Neural cell (in vitro differentiated cells): ENCODE measurements at regions not wholly inside any gene's neighbourhood (a gene's known extent, or its start where the extent isn't known, plus 50 kb on each side); places are given as distances from the start of the nearest gene placed in this dataset.

Source experiments
- H2AFZ ChIP-seq: fragments of 200-600, 300-800 bp; sonication (generic), shearing (Covaris generic); 2 replicates; pipeline ENCODE4 v1.6.0; 2014; ENCODE audit warnings: low read depth, mild to moderate bottlenecking, antibody characterized with exemption, low read length, moderate library complexity
- H3F3A ChIP-seq: fragments of 200-600 bp; shearing (Covaris generic); 2 replicates; pipeline ENCODE4 v1.6.1; 2016; ENCODE audit warnings: mild to moderate bottlenecking, moderate library complexity, mixed read lengths, antibody characterized with exemption, low read length; ENCODE audit not compliant: insufficient read depth, poor library complexity, severe bottlenecking
- H3K27ac ChIP-seq: fragments of 200-600, 300-800 bp; sonication (generic), shearing (Covaris generic); 2 replicates; pipeline ENCODE4 v1.5.1; 2014; ENCODE audit warnings: mild to moderate bottlenecking, low read length, moderate library complexity
- H3K27me3 ChIP-seq: fragments of 300-800, 200-600 bp; sonication (generic), shearing (Covaris generic); 2 replicates; pipeline ENCODE4 v1.6.0; 2014; ENCODE audit warnings: mild to moderate bottlenecking, low read depth, low read length, moderate library complexity; ENCODE audit not compliant: insufficient read depth
- H3K36me3 ChIP-seq: fragments of 300-800, 200-600 bp; sonication (generic), shearing (Covaris generic); 2 replicates; pipeline ENCODE4 v1.5.1; 2014; ENCODE audit warnings: mild to moderate bottlenecking, antibody characterized with exemption, low read length, moderate library complexity; ENCODE audit not compliant: insufficient read depth
- H3K4me2 ChIP-seq: fragments of 300-800, 200-600 bp; sonication (generic), shearing (Covaris generic); 2 replicates; pipeline ENCODE4 v1.6.0; 2014; ENCODE audit warnings: mild to moderate bottlenecking, low read length
- H3K4me3 ChIP-seq: fragments of 300-800, 200-600 bp; sonication (generic), shearing (Covaris generic); 2 replicates; pipeline ENCODE4 v1.5.1; 2014; ENCODE audit warnings: mild to moderate bottlenecking, low read length, moderate library complexity
- H3K79me2 ChIP-seq: fragments of 200-600 bp; shearing (Covaris generic); replicated peaks from 2 replicates; pipeline ENCODE4 v1.6.0; 2014; ENCODE audit warnings: mild to moderate bottlenecking, low read length, moderate library complexity; ENCODE audit not compliant: insufficient read depth
- H3K9ac ChIP-seq: fragments of 300-800, 200-600 bp; sonication (generic), shearing (Covaris generic); 2 replicates; pipeline ENCODE4 v1.6.1; 2016; ENCODE audit warnings: mild to moderate bottlenecking, low read length, mixed read lengths
- H3K9me2 ChIP-seq: fragments of 200-600 bp; shearing (Covaris generic); 2 replicates; pipeline ENCODE4 v1.6.1; 2016; ENCODE audit warnings: mild to moderate bottlenecking, low read length, mixed read lengths; ENCODE audit not compliant: insufficient read depth
- H3K9me3 ChIP-seq: fragments of 200-600, 300-800 bp; sonication (generic), shearing (Covaris generic); 2 replicates; pipeline ENCODE4 v1.6.1; 2016; ENCODE audit warnings: mild to moderate bottlenecking, mixed run types, low read length, moderate library complexity, mixed read lengths
- H4K20me1 ChIP-seq: fragments of 200-600 bp; shearing (Covaris generic); 2 replicates; pipeline ENCODE4 v1.6.1; 2016; ENCODE audit warnings: mild to moderate bottlenecking, mixed run types; ENCODE audit not compliant: insufficient read depth
- EP300 ChIP-seq: fragments of 450-650 bp; conservative IDR thresholded peaks from 2 replicates; pipeline ENCODE4 v1.6.1; 2014; ENCODE audit warnings: antibody characterized with exemption, mild to moderate bottlenecking, moderate library complexity; ENCODE audit not compliant: poor library complexity, severe bottlenecking
- EZH2 ChIP-seq: fragments of 200-600, 300-800 bp; shearing (Covaris generic), sonication (generic); IDR thresholded peaks from 2 replicates; pipeline ENCODE4 v1.6.1; 2014; ENCODE audit warnings: antibody characterized with exemption, low read length, borderline replicate concordance, mild to moderate bottlenecking; ENCODE audit not compliant: insufficient read depth, poor library complexity, severe bottlenecking
- MXI1 ChIP-seq: fragments of 450-650 bp; conservative IDR thresholded peaks from 2 replicates; pipeline ENCODE4 v1.6.1; 2014; ENCODE audit warnings: antibody characterized with exemption, mild to moderate bottlenecking; ENCODE audit not compliant: poor library complexity, severe bottlenecking
- POLR2AphosphoS5 ChIP-seq: IDR thresholded peaks from 2 replicates; pipeline ENCODE4 v1.6.1; 2012
- RAD21 ChIP-seq: fragments of 450-650 bp; conservative IDR thresholded peaks from 2 replicates; pipeline ENCODE4 v1.6.1; 2014; ENCODE audit warnings: antibody characterized with exemption, mild to moderate bottlenecking, moderate library complexity
- SMC3 ChIP-seq: fragments of 450-650 bp; conservative IDR thresholded peaks from 2 replicates; pipeline ENCODE4 v1.6.1; 2014; ENCODE audit warnings: antibody characterized with exemption, mild to moderate bottlenecking, moderate library complexity; ENCODE audit not compliant: poor library complexity
- TAF1 ChIP-seq: IDR thresholded peaks from 2 replicates; pipeline ENCODE4 v1.6.1; 2012; ENCODE audit warnings: low read depth
- TF ChIP-seq, protein P1 (sequence below): fragments of 450-650 bp; IDR thresholded peaks from 2 replicates; pipeline ENCODE4 v1.5.1; 2014; ENCODE audit warnings: antibody characterized with exemption, mild to moderate bottlenecking, moderate library complexity; ENCODE audit not compliant: poor library complexity, severe bottlenecking
- TF ChIP-seq, protein P2 (sequence below): IDR thresholded peaks from 2 replicates; pipeline ENCODE4 v1.6.1; 2012; ENCODE audit warnings: borderline replicate concordance

DNA sequence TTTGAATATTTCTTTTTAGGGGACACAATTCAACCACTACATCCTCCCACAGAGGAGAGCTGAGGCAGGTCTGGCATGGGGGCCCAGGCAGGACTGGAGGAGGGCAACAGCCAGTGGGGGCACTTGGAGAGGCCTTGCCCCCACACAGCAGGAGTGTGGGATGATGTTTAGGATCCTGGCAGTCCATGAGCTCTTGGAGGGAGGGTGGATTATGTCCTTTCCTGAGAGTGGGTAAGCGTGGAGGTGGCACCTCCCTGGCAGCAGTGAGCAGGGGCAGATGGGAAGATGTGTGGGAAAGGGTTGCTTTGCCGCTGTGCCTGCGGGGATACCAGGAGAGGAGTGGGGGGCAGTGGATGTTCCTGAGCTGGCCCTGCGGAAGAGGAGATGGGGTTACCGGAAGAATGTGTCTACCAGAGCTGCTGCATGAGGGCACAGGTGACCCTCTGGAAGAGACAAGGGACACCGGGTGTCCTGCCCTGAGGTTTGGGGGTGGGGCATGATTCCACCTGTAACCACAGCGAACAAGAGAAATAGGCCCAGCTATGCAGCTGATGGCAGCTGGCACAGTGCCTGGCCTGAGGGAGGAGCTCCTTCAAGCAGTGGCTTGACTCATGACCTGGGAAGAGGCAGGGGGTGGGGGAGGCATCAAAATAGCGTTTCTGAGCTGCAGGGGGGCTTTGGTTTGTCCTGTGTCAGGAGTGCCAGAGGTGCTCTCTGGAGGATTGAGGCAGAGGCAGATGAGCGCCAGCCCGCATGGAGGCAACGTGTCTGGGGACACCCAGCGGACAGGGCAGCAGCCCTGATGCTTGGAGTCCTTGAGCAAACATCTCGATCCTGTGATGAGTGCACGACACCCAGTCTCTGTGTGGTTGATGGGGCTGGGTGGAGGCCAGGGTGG, 123.9 kb upstream of the TMPRSS2 start:
- no peak overlapping the region for H3K4me3 ChIP-seq
- no peaks in the 10 kb centered on the region for H3K79me2 ChIP-seq
- H4K20me1 ChIP-seq = no peaks in the 10 kb centered on the region
- no peaks in the 10 kb centered on the region for H3K9me2 ChIP-seq
- H3K36me3 ChIP-seq = no peaks in the 10 kb centered on the region
- no peak for TF ChIP-seq MXI1
- no peak for TF ChIP-seq RAD21
- no peak for TF ChIP-seq SMC3
- no peak for TF ChIP-seq POLR2AphosphoS5
- no peak for TF ChIP-seq TAF1
- TF ChIP-seq EP300 = no peak
- no peak for TF ChIP-seq EZH2
- TF ChIP-seq, protein P1, sequence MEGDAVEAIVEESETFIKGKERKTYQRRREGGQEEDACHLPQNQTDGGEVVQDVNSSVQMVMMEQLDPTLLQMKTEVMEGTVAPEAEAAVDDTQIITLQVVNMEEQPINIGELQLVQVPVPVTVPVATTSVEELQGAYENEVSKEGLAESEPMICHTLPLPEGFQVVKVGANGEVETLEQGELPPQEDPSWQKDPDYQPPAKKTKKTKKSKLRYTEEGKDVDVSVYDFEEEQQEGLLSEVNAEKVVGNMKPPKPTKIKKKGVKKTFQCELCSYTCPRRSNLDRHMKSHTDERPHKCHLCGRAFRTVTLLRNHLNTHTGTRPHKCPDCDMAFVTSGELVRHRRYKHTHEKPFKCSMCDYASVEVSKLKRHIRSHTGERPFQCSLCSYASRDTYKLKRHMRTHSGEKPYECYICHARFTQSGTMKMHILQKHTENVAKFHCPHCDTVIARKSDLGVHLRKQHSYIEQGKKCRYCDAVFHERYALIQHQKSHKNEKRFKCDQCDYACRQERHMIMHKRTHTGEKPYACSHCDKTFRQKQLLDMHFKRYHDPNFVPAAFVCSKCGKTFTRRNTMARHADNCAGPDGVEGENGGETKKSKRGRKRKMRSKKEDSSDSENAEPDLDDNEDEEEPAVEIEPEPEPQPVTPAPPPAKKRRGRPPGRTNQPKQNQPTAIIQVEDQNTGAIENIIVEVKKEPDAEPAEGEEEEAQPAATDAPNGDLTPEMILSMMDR = no peak
- TF ChIP-seq, protein P2, sequence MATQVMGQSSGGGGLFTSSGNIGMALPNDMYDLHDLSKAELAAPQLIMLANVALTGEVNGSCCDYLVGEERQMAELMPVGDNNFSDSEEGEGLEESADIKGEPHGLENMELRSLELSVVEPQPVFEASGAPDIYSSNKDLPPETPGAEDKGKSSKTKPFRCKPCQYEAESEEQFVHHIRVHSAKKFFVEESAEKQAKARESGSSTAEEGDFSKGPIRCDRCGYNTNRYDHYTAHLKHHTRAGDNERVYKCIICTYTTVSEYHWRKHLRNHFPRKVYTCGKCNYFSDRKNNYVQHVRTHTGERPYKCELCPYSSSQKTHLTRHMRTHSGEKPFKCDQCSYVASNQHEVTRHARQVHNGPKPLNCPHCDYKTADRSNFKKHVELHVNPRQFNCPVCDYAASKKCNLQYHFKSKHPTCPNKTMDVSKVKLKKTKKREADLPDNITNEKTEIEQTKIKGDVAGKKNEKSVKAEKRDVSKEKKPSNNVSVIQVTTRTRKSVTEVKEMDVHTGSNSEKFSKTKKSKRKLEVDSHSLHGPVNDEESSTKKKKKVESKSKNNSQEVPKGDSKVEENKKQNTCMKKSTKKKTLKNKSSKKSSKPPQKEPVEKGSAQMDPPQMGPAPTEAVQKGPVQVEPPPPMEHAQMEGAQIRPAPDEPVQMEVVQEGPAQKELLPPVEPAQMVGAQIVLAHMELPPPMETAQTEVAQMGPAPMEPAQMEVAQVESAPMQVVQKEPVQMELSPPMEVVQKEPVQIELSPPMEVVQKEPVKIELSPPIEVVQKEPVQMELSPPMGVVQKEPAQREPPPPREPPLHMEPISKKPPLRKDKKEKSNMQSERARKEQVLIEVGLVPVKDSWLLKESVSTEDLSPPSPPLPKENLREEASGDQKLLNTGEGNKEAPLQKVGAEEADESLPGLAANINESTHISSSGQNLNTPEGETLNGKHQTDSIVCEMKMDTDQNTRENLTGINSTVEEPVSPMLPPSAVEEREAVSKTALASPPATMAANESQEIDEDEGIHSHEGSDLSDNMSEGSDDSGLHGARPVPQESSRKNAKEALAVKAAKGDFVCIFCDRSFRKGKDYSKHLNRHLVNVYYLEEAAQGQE = no peak
- H3F3A ChIP-seq = no peaks in the 10 kb centered on the region
- no peak overlapping the region for H2AFZ ChIP-seq
- no peaks in the 10 kb centered on the region for H3K9me3 ChIP-seq
- H3K9ac ChIP-seq = no peak overlapping the region
- no peak overlapping the region for H3K4me2 ChIP-seq
- no peaks in the 10 kb centered on the region for H3K27me3 ChIP-seq
- no peak overlapping the region for H3K27ac ChIP-seq

DNA sequence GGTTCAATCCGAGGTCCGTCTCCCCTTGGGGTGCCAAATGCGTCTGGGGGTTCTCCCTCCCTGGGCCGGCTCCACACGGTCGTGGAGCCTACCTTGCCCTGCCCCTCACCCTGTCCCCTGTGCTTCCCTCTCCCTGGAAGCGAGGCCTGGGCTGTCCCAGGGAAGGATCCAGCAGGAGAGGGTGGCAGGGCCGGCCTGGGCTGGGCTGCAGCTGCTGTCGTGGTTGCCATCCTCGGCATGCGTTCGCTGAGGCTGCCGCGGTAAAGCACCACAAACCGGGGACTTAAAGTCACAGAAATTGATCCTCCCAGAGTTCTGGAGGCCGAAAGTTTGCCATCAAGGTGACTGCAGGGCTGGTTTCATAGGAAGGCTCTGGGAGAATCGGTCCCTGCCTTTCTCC, 123.0 kb upstream of the TMPRSS2 start:
- no peaks in the 10 kb centered on the region for H3K9me2 ChIP-seq
- no peak overlapping the region for H3K4me3 ChIP-seq
- no peaks in the 10 kb centered on the region for H3F3A ChIP-seq
- no peaks in the 10 kb centered on the region for H3K9me3 ChIP-seq
- no peak overlapping the region for H3K27ac ChIP-seq
- H3K27me3 ChIP-seq = no peaks in the 10 kb centered on the region
- H4K20me1 ChIP-seq = no peaks in the 10 kb centered on the region
- no peak for TF ChIP-seq SMC3
- TF ChIP-seq, protein P1 = no peak
- no peak for TF ChIP-seq EP300
- TF ChIP-seq POLR2AphosphoS5 = no peak
- no peak for TF ChIP-seq TAF1
- TF ChIP-seq EZH2 = no peak
- TF ChIP-seq MXI1 = no peak
- no peak for TF ChIP-seq RAD21
- TF ChIP-seq, protein P2 = no peak
- no peaks in the 10 kb centered on the region for H3K36me3 ChIP-seq
- no peaks in the 10 kb centered on the region for H3K79me2 ChIP-seq
- no peak overlapping the region for H2AFZ ChIP-seq
- H3K4me2 ChIP-seq = no peak overlapping the region
- no peak overlapping the region for H3K9ac ChIP-seq
